Effector memory CD8-positive, alpha-beta T cell (primary cell): ENCODE measurements at regions not wholly inside any gene's neighbourhood (a gene's known extent, or its start where the extent isn't known, plus 50 kb on each side); places are given as distances from the start of the nearest gene placed in this dataset.
"Not testable (repeated sequence)": the region's sequence is repeated elsewhere in the genome, so short reads cannot be mapped to it uniquely, and the experiment has no call there.

ENCODE experiments used
- ATAC-seq: fragments of 150-1000 bp; cut with Tn5 transposase; replicated peaks from 2 replicates; pipeline ENCODE4 v1.10.0; 2021; ENCODE audit warnings: mild to moderate bottlenecking, moderate library complexity
- DNase-seq, 3 experiments: peaks; one replicate each; pipeline ENCODE4 v3.0.0; 2021
- H3K27ac Mint-ChIP-seq, 2 donors: one replicate each; pipeline ENCODE4 v1.8.0; 2022; ENCODE audit warnings: mild to moderate bottlenecking in 2 of 2, mixed read lengths in 2 of 2, moderate library complexity in 2 of 2
- H3K27me3 Mint-ChIP-seq, 2 donors: one replicate each; pipeline ENCODE4 v1.8.0; 2022; ENCODE audit warnings: mixed read lengths in 2 of 2
- H3K36me3 Mint-ChIP-seq: one replicate; pipeline ENCODE4 v1.8.0; 2022; ENCODE audit warnings: mild to moderate bottlenecking, moderate library complexity, mixed read lengths; ENCODE audit not compliant: insufficient read depth
- H3K4me1 Mint-ChIP-seq, 2 donors: one replicate each; pipeline ENCODE4 v1.8.0; 2022; ENCODE audit warnings: low read depth in 2 of 2, mixed read lengths in 2 of 2
- H3K4me3 Mint-ChIP-seq, 2 donors: one replicate each; pipeline ENCODE4 v1.8.0; 2022; ENCODE audit warnings: mild to moderate bottlenecking in 2 of 2, mixed read lengths in 2 of 2, moderate library complexity in 2 of 2
- H3K9me3 Mint-ChIP-seq, 2 donors: one replicate each; pipeline ENCODE4 v1.8.0; 2022; ENCODE audit warnings: mixed read lengths in 2 of 2

DNA sequence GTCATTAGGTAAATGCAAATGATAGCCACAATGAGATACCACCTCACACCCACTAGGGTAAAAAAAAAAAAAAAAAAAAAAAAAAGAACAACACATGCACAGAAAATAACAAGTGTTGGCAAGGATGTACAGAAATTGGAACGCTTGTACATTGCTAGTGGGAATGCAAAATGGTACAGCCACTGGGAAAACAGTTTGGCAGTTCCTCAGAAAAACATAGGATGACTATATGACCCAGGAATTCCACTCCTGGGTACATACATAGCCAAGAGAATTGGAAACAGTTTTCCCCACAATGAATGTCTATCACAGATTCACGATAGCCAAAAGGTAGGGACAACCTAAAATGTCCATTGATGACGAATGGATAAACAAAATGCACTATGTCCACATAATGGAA lies 161.3 kb upstream of the MAMLD1 start:
- ATAC-seq (no peak), DNase-seq (no peak)
- no peak overlapping the region for H3K27ac Mint-ChIP-seq
- no peaks in the 10 kb centered on the region for H3K9me3 Mint-ChIP-seq
- no peaks in the 10 kb centered on the region for H3K4me1 Mint-ChIP-seq
- H3K4me3 Mint-ChIP-seq: no peak overlapping the region
- H3K27me3 Mint-ChIP-seq: no peaks in the 10 kb centered on the region
- no peaks in the 10 kb centered on the region for H3K36me3 Mint-ChIP-seq

DNA sequence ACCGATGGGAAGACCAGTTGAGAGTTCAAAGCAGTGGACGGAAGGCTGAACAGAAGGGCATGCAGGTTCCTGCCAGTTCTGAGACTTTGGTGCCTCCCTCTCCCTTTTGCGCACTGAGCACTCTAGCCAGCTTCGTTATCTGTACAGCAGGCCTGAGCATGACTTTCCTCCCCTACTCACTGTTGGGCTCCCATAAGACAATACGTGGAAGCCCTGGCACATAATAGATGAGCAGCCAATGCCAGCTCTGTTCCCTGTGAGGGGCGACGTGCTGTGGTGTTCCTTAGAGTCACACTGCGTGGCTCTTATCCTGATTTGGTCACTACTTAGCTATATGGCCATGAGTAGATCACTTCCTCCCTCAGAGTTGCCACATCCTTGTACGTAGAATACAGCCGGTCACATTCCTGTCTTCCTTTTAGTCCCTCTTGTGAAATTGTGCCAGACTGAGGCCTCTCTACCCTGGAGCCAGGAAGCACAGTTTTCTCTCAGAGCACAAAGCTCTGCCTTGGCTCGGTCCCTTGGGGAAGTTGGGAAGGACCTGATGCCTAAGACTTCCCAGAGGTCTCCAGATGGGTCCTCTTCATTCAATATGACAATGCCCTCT lies 160.4 kb upstream of the MAMLD1 start:
- Mint-ChIP-seq H3K27me3 (no peaks in the 10 kb centered on the region), H3K36me3 (no peaks in the 10 kb centered on the region), H3K9me3 (no peaks in the 10 kb centered on the region), H3K4me3 (no peak overlapping the region), H3K4me1 (no peaks in the 10 kb centered on the region), H3K27ac (no peak overlapping the region)
- no peak for DNase-seq
- no peak for ATAC-seq

DNA sequence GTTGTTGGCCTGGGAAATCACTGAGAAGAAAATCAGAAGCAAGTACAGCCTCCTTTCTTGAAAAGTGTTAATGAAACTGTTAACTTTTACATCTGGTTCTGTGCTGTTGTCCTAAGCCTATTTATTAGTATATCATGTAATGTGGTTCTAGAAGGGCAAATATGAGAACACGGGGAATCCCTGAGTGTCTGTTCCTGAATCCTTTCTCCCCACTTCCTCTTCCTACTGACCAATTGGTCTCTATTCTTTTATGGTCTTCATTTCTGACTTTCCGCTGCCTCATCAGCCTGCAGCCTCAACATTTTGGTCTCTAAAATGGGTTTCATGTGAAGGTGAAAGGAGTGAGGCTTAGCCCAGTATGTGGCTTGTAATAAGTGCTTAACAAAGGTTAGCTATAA lies 159.9 kb upstream of the MAMLD1 start:
- H3K4me3 Mint-ChIP-seq: no peak overlapping the region
- no peaks in the 10 kb centered on the region for H3K36me3 Mint-ChIP-seq
- ATAC-seq (no peak), DNase-seq (no peak)
- H3K27me3 Mint-ChIP-seq: no peaks in the 10 kb centered on the region
- no peak overlapping the region for H3K27ac Mint-ChIP-seq
- H3K4me1 Mint-ChIP-seq: no peaks in the 10 kb centered on the region
- H3K9me3 Mint-ChIP-seq: no peaks in the 10 kb centered on the region

DNA sequence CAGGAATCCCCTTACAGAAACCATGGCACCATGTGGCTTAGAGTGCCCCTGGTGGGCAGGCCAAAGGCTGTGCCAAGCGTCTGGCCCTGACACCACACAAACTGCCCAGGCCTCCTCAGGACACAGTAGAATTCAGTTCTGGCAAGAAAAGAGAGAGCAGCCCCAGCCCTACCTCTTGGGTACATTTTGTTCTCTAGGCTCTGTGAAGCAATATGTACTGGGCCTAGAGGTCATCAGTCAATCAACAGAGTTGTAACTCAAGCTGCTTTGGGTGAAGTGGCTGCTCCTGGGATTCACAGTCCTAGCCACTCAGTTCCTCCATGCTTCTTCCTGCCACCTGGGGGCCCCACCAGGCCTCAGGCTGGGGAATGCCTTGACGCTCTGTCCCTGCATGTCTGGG lies 158.1 kb upstream of the MAMLD1 start:
- no peak for DNase-seq
- Mint-ChIP-seq H3K4me3 (no peak overlapping the region), H3K36me3 (no peaks in the 10 kb centered on the region), H3K27me3 (no peaks in the 10 kb centered on the region), H3K4me1 (no peaks in the 10 kb centered on the region), H3K9me3 (no peaks in the 10 kb centered on the region), H3K27ac (no peak overlapping the region)
- ATAC-seq: no peak

DNA sequence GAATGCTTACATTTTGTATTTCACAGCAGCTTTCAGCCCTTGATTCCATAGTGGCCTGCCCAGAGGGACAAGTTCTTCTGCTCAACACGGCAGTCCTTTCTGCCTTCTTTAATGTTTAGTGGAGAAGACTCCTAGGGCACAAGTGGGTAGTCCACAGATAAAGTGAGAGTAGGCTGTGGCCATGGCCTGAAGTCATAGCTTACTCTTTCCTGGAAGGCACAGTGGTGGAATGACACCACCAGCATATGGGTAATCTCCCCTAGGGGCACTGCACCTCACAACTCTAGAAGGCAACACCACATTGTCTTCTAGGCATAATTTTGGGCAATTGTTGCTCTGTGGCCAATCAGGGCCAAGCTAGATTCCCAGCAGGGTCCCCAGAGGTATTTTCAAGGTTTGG lies 155.4 kb upstream of the MAMLD1 start:
- no peaks in the 10 kb centered on the region for H3K36me3 Mint-ChIP-seq
- ATAC-seq: no peak

DNA sequence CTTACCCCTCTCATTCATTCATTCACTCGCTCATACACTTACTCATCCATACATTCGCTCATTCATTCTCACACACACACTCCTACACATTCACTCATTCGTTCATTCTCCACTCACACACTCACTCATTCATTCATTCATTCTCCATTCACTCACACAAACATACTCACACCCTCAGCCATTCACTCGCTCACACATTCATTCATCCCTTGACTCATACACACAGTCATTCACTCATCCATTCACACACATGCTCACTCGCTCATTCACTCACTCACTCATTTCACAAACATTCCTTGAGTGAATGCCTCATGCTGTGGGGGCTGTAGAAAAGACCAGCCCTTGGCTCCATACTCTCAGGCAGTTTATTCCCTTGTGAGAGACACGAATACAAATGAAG lies 151.1 kb upstream of the MAMLD1 start:
- ATAC-seq (no peak), DNase-seq (no peak)
- no peak overlapping the region for H3K27ac Mint-ChIP-seq
- H3K9me3 Mint-ChIP-seq: no peaks in the 10 kb centered on the region
- H3K4me3 Mint-ChIP-seq: no peak overlapping the region
- no peaks in the 10 kb centered on the region for H3K27me3 Mint-ChIP-seq
- no peaks in the 10 kb centered on the region for H3K36me3 Mint-ChIP-seq
- H3K4me1 Mint-ChIP-seq: no peaks in the 10 kb centered on the region

More for the DNA sequence above, 155.4 kb upstream of the MAMLD1 start:
- Mint-ChIP-seq H3K9me3 (no peaks in the 10 kb centered on the region), H3K4me1 (no peaks in the 10 kb centered on the region), H3K4me3 (no peak overlapping the region), H3K27ac (no peak overlapping the region), H3K27me3 (no peaks in the 10 kb centered on the region)
- DNase-seq: no peak

DNA sequence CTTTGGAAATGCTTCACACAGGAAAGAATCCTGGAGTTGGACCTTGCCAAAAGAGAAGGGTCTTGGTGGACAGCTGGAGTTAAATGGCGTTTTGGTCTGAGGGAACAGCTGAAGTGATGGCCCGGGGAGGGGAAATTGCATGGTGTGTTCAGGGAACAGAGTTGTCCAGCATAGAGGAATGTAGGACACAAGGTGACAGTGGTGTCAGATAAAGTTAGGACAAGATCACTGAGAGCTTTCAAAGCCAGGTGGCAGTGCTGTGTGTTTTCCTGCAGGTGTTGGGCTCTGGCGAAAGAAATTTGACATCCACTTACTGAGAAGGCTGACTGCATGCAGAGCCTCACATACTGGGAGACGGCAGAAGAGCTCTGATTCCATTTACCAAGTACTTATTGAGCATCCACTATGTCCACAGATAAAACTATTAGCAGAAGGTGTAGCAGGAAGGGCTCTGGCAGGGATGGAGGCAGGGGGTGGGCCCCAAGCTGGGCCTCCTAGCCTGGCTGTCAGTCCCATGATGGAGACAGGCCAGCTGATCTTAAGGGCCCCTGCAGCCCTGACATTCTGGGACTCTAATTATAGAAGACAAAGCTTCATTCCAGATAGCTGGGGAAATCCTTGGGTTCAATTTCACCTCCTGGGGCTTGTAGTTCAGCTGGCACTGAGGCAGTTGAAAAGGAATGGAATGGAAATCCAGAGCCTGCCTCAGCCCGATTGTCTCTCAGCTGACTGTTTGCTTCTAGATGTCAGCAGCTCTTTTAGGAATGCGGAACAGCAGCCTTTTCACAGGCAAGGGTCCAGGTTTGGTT lies 150.2 kb upstream of the MAMLD1 start:
- DNase-seq: no peak
- Mint-ChIP-seq H3K27ac (no peak overlapping the region), H3K4me1 (no peaks in the 10 kb centered on the region), H3K36me3 (no peaks in the 10 kb centered on the region), H3K9me3 (no peaks in the 10 kb centered on the region), H3K27me3 (no peaks in the 10 kb centered on the region), H3K4me3 (no peak overlapping the region)
- ATAC-seq: no peak

DNA sequence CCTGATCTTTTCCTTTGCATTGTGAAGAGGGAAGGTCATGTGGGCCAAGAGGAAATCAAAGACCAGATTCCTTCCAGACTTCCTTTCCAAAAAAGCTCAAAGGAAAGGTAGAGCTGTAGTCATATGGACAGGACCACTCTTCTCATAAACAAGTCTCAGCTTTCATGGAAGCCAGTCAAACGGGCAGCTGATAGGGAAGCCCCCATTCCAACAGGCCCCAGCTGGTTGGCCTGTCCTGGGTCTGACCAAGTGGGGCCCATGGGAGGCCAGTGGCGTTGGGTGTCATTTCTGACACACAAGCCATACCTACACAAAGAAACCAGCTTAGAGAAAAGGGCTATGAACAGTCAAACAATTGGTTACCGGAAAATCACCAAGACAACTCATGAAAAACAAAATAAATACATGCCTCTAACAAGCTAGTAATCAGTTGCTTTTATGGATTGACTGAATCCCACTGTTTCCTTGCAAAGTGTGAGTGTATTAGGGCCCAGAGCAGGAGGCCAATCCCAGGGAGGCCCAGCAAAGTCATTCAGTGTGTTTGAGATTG lies 149.6 kb upstream of the MAMLD1 start:
- Mint-ChIP-seq H3K9me3 (no peaks in the 10 kb centered on the region), H3K27me3 (no peaks in the 10 kb centered on the region), H3K36me3 (no peaks in the 10 kb centered on the region), H3K27ac (no peak overlapping the region), H3K4me1 (no peaks in the 10 kb centered on the region), H3K4me3 (no peak overlapping the region)
- ATAC-seq (no peak), DNase-seq (no peak)

DNA sequence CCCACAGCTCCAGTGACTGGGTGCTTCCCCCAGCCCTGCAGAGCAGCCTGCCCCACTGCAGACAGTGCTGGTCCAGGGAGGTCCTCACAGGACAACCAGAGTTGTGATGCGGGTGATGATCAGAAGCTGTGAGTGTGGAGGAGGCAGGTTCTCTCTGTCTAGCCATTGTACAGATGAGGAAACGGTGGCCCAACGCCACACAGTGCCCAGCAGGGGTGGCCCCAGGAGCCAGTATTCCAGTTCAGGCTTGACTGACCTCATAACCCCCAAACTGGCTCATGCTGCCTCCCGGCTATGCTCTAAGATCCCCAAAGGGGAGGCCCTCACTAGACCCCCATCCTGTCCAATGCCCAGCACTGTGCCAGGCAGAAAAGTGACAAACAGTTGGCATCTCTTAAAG lies 147.1 kb upstream of the MAMLD1 start:
- not testable (repeated sequence) for H3K27me3 Mint-ChIP-seq, H3K36me3 Mint-ChIP-seq, H3K4me1 Mint-ChIP-seq, H3K4me3 Mint-ChIP-seq, H3K9me3 Mint-ChIP-seq, DNase-seq, H3K27ac Mint-ChIP-seq, ATAC-seq

DNA sequence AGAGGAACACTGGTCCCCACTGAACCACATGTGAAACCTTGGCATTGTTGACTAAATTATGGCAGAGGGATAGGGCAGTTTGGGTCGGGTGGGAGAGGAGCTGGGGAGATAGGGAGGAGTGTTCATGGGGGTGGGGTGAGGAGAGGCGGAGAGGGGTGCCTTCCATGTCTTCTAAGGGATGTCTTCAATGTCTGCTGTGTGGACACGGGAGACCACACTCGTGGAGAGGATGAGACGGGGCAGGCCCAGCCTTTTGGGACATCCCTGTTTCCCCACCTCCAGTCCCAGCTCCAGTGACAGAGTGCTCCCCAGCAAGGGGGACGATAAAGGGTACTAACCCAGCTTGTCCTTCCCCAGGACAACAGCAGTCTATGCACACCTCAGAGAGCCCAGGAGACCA lies 146.4 kb upstream of the MAMLD1 start:
- H3K4me1 Mint-ChIP-seq: no peaks in the 10 kb centered on the region
- H3K36me3 Mint-ChIP-seq: no peaks in the 10 kb centered on the region
- H3K9me3 Mint-ChIP-seq: no peaks in the 10 kb centered on the region
- H3K27ac Mint-ChIP-seq: no peak overlapping the region
- DNase-seq (no peak), ATAC-seq (no peak)
- H3K4me3 Mint-ChIP-seq: no peak overlapping the region
- H3K27me3 Mint-ChIP-seq: peaks cover 5 to 11% of the 10 kb centered on the region in 2 donors

DNA sequence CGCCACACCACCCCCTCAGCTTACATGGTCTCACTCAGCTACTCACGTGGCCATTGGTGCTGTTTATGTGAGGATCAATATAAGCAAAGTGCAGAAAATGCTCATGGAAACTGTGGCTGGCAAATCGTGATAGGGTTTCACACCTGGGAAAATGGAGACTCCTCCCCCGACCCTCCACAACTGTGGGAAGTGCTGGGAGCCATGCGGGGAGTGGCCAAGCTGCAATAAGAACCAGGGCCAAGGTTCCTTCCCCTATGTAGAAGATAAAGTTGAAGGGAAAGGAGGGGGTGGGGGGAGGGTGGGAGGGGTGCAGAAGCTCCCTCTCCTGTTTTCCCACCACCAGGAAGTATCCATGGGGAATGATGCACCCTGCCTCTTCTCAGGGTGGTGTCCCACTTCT lies 145.5 kb upstream of the MAMLD1 start:
- Mint-ChIP-seq H3K27ac (no peak overlapping the region), H3K4me3 (no peak overlapping the region), H3K9me3 (no peaks in the 10 kb centered on the region), H3K36me3 (no peaks in the 10 kb centered on the region), H3K4me1 (no peaks in the 10 kb centered on the region), H3K27me3 (peaks cover 5 to 19% of the 10 kb centered on the region in 2 donors)
- ATAC-seq (no peak), DNase-seq (no peak)

DNA sequence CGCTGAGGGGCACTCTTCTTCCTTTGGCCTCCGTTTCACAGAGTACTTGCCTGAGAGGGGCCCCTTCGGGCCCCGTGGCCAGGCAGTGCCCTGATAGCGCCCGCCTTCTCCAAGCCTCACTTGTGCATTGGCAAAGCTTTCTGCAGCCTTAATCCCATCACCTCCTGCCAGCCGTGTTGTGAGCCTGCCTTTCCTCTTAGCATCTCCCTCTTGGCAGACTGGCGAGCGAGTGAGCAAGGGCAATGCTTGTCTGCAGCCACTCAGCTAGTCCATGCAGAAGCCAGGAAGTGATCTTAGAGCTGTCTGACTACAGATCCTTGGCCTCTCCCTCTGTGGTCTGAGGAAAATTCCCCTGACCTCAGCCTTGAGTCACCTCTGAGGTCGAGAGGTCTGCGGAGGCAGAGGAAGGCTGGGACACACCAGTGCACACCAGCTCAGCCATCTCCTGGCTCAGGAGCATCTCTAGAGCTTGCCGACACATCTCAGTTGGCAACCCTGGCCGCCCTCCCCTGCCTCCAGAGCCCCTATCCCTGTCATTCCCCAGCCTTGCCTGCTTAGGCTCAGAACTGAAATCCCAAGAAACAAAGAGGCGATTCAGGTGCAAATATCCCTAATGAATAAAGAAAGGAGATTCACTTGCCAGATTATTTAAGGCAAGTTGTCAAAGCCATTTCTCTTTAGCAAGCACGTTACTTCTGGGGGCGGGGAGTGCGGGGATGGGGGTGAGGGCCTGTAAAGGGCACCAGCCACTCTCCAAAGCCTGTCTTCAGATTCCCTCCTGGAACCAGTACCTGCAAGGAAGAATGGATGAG lies 143.5 kb upstream of the MAMLD1 start:
- no peak overlapping the region for H3K27ac Mint-ChIP-seq
- ATAC-seq: no peak
- H3K36me3 Mint-ChIP-seq: no peaks in the 10 kb centered on the region
- no peaks in the 10 kb centered on the region for H3K4me1 Mint-ChIP-seq
- no peaks in the 10 kb centered on the region for H3K9me3 Mint-ChIP-seq
- H3K27me3 Mint-ChIP-seq: peaks cover 5 to 19% of the 10 kb centered on the region in 2 donors
- H3K4me3 Mint-ChIP-seq: no peak overlapping the region
- DNase-seq: no peak

DNA sequence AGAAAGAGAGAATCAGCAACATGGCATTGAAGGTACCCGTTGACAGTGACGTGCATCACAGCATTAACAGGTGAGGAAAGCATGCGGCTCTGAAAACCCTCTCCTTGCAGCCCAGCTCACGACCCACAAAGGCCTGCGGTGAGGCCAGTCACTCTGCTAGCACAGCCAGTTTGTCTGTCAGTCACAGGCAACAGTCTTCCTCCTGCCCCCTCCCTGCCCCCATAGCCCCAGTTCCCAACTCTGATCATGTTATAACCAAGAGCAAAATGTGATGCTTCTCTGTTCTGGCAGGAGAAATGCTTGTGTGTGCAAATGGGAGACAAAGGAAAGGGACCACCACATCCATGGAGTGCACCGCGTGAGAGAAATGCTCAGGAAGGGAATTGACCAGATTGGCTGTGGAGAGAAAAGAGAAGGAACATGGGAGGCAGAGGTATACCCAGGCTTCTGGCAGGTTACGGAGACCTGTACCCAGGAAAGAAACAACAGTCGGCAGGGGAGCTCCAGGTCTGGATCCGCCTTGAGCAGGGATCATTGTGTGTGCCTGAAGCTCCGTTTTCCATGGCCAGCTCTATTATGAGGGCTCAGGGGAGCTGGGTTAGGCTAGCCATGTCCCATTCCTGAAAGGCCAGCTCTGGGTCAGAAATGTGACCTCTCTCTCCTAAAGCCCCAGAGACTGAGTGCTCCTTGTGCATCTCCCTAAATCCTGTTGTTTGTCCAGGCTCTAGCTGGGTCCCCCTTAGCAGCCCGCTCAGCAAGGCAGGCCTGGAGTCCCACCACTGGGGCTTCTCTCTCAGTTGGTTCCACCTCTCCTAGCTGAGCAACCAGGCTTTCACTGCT lies 139.7 kb upstream of the MAMLD1 start:
- H3K27me3 Mint-ChIP-seq: peaks cover 5 to 29% of the 10 kb centered on the region in 2 donors
- no peak for DNase-seq
- no peak overlapping the region for H3K4me3 Mint-ChIP-seq
- H3K36me3 Mint-ChIP-seq: no peaks in the 10 kb centered on the region
- no peaks in the 10 kb centered on the region for H3K4me1 Mint-ChIP-seq
- no peaks in the 10 kb centered on the region for H3K9me3 Mint-ChIP-seq
- H3K27ac Mint-ChIP-seq: no peak overlapping the region
- no peak for ATAC-seq
